A549 (cell line): ENCODE measurements at regions not wholly inside any gene's neighbourhood (a gene's known extent, or its start where the extent isn't known, plus 50 kb on each side); places are given as distances from the start of the nearest gene placed in this dataset.

Experiments
- ATAC-seq, 2 experiments: fragments of 200-7000 bp in 1 of 2; fragments of >200 bp in 1 of 2; cut with Nextera tagmentation in 1 of 2; cut with Tn5 transposase in 1 of 2; 3 replicates each; pipeline versions ENCODE4 v1.8.0 to v1.9.1; 2018 to 2020; ENCODE audit warnings: mild to moderate bottlenecking in 1 of 2, moderate library complexity in 1 of 2
- CTCF ChIA-PET: fragments of 300-600 bp; sonication (Branson Sonifier 250); formaldehyde crosslinking; extraction: SDS; loops from one replicate; lab custom pipeline; 2021; ENCODE audit warnings: antibody characterized with exemption, inconsistent platforms; lab: Yijun Ruan, JAX
- POLR2A ChIA-PET: fragments of 350-600 bp; formaldehyde crosslinking; extraction: SDS; loops from one replicate; lab custom pipeline; 2021; ENCODE audit warnings: antibody characterized with exemption, inconsistent platforms; lab: Yijun Ruan, JAX
- DNase-seq, 2 experiments: peaks; one replicate each; pipeline versions ENCODE4 v3.0.0 to v3.0.0-alpha.2; 2011 to 2016; ENCODE audit warnings: low read depth in 1 of 2, low spot score in 1 of 2
- FAIRE-seq: peaks from 2 replicates; lab custom pipeline; 2011; peaks lifted over from hg19 to GRCh38; lab: Jason Lieb, UNC
- H3K27ac ChIP-seq, 2 experiments: fragments of >200 bp; sonication (Bioruptor Twin); formaldehyde crosslinking; 3 replicates each; pipeline ENCODE4 v1.5.1; 2016 to 2017
- H3K4me1 ChIP-seq: fragments of >200 bp; sonication (Bioruptor Twin); formaldehyde crosslinking; 3 replicates; pipeline ENCODE4 v1.6.1; 2016
- H3K4me2 ChIP-seq: fragments of >200 bp; sonication (Bioruptor Twin); formaldehyde crosslinking; 3 replicates; pipeline ENCODE4 v1.6.1; 2016
- H3K4me3 ChIP-seq: fragments of >200 bp; sonication (Bioruptor Twin); formaldehyde crosslinking; 3 replicates; pipeline ENCODE4 v1.5.1; 2016
- H3K9me3 ChIP-seq: fragments of >200 bp; sonication (Bioruptor Twin); formaldehyde crosslinking; 3 replicates; pipeline ENCODE4 v1.6.1; 2016
- BCL3 ChIP-seq: fragments of >200 bp; sonication (Bioruptor Twin); formaldehyde crosslinking; IDR thresholded peaks from 3 replicates; pipeline ENCODE4 v1.6.1; 2016
- CBX8 ChIP-seq: fragments of 200-600 bp; sonication (generic); IDR thresholded peaks from 2 replicates; pipeline ENCODE4 v1.6.1; 2016
- CHD2 ChIP-seq: fragments of 150-350 bp; IDR thresholded peaks from 2 replicates; pipeline ENCODE4 v1.6.1; 2014; ENCODE audit warnings: low read length; ENCODE audit not compliant: partially characterized antibody
- ELK1 ChIP-seq: fragments of 150-350 bp; IDR thresholded peaks from 2 replicates; pipeline ENCODE4 v1.6.1; 2014; ENCODE audit warnings: low read depth, mild to moderate bottlenecking, low read length
- ESRRA ChIP-seq: fragments of 150-350 bp; IDR thresholded peaks from 2 replicates; pipeline ENCODE4 v1.6.1; 2014; ENCODE audit warnings: mild to moderate bottlenecking, low read length, borderline replicate concordance
- GATA3 ChIP-seq: IDR thresholded peaks from 2 replicates; pipeline ENCODE4 v1.6.1; 2012; ENCODE audit warnings: borderline replicate concordance
- HDAC2 ChIP-seq: fragments of 200-600 bp; sonication (generic); IDR thresholded peaks from 2 replicates; pipeline ENCODE4 v1.6.1; 2016
- HEYL ChIP-seq: fragments of 250-450 bp; sonication (Bioruptor Pico); IDR thresholded peaks from 2 replicates; pipeline ENCODE4 v1.8.0; 2021; ENCODE audit warnings: mild to moderate bottlenecking, moderate library complexity
- HOXB13 ChIP-seq: fragments of 250-450 bp; sonication (Bioruptor Pico); IDR thresholded peaks from 2 replicates; pipeline ENCODE4 v1.5.0; 2020; ENCODE audit warnings: low read depth, mild to moderate bottlenecking, moderate library complexity
- HOXB5 ChIP-seq: fragments of 250-450 bp; sonication (Bioruptor Pico); IDR thresholded peaks from 2 replicates; pipeline ENCODE4 v1.5.0; 2020; ENCODE audit warnings: mild to moderate bottlenecking, moderate library complexity
- JUN ChIP-seq, 2 experiments: fragments of >200 bp; sonication (Bioruptor Twin); formaldehyde crosslinking; IDR thresholded peaks; 2 replicates in 1 of 2; 3 replicates in 1 of 2; pipeline ENCODE4 v1.6.1; 2016 to 2017
- KDM1A ChIP-seq: fragments of 200-600 bp; sonication (generic); IDR thresholded peaks from 2 replicates; pipeline ENCODE4 v1.6.1; 2016; ENCODE audit warnings: low read depth, mild to moderate bottlenecking
- KDM5A ChIP-seq: fragments of 200-600 bp; sonication (generic); IDR thresholded peaks from 2 replicates; pipeline ENCODE4 v1.6.1; 2016; ENCODE audit warnings: antibody characterized with exemption, mild to moderate bottlenecking
- MAX ChIP-seq: IDR thresholded peaks from 2 replicates; pipeline ENCODE4 v1.6.1; 2012
- MAZ ChIP-seq: fragments of 150-350 bp; IDR thresholded peaks from 2 replicates; pipeline ENCODE4 v1.6.1; 2014; ENCODE audit warnings: antibody characterized with exemption, low read depth, low read length, borderline replicate concordance
- NFE2L2 ChIP-seq: fragments of 150-350 bp; conservative IDR thresholded peaks from 2 replicates; pipeline ENCODE4 v1.6.1; 2014; ENCODE audit warnings: low read length
- PHF8 ChIP-seq: fragments of 200-600 bp; sonication (generic); IDR thresholded peaks from 2 replicates; pipeline ENCODE4 v1.6.1; 2016; ENCODE audit warnings: low read depth, mild to moderate bottlenecking, antibody characterized with exemption, moderate library complexity, borderline replicate concordance
- POLR2A ChIP-seq: IDR thresholded peaks from 2 replicates; pipeline ENCODE4 v1.6.1; 2012; ENCODE audit warnings: mild to moderate bottlenecking, low read length
- RAD21 ChIP-seq, 2 experiments: fragments of >200 bp in 1 of 2; sonication (Bioruptor Twin) in 1 of 2; formaldehyde crosslinking in 1 of 2; IDR thresholded peaks in 1 of 2; conservative IDR thresholded peaks in 1 of 2; 2 replicates in 1 of 2; 3 replicates in 1 of 2; pipeline ENCODE4 v1.6.1; 2012 to 2018; ENCODE audit warnings: inconsistent platforms in 1 of 2
- RFX5 ChIP-seq: fragments of 450-650 bp; IDR thresholded peaks from 2 replicates; pipeline ENCODE4 v1.7.1; 2014; ENCODE audit warnings: antibody characterized with exemption, mild to moderate bottlenecking, moderate library complexity
- RNF2 ChIP-seq: fragments of 200-600 bp; sonication (generic); IDR thresholded peaks from 2 replicates; pipeline ENCODE4 v1.6.1; 2016; ENCODE audit warnings: low read depth, mild to moderate bottlenecking, antibody characterized with exemption, moderate library complexity, borderline replicate concordance
- SMC3 ChIP-seq: fragments of >200 bp; sonication (Bioruptor Twin); formaldehyde crosslinking; IDR thresholded peaks from 3 replicates; pipeline ENCODE4 v1.6.1; 2018; ENCODE audit warnings: inconsistent platforms
- USF2 ChIP-seq: fragments of 450-650 bp; IDR thresholded peaks from 2 replicates; pipeline ENCODE4 v1.6.1; 2014; ENCODE audit warnings: antibody characterized with exemption
- ZFP36 ChIP-seq: fragments of 450-650 bp; IDR thresholded peaks from 2 replicates; pipeline ENCODE4 v1.6.1; 2014; ENCODE audit warnings: borderline replicate concordance; ENCODE audit not compliant: partially characterized antibody
- WGBS: methylation state at CpG from one replicate; pipeline ENCODE4 v1.1.6; 2017; ENCODE audit errors: missing lambda C conversion rate; 5-methylcytosine and 5-hydroxymethylcytosine counted together
- TF ChIP-seq, protein P1 (sequence below): IDR thresholded peaks from 2 replicates; pipeline ENCODE4 v1.6.1; 2012; ENCODE audit warnings: low read depth, borderline replicate concordance
- TF ChIP-seq, protein P2 (sequence below): fragments of 250-450 bp; sonication (Bioruptor Pico); IDR thresholded peaks from 2 replicates; pipeline ENCODE4 v1.5.0; 2020; ENCODE audit warnings: low read depth, mild to moderate bottlenecking, moderate library complexity

DNA sequence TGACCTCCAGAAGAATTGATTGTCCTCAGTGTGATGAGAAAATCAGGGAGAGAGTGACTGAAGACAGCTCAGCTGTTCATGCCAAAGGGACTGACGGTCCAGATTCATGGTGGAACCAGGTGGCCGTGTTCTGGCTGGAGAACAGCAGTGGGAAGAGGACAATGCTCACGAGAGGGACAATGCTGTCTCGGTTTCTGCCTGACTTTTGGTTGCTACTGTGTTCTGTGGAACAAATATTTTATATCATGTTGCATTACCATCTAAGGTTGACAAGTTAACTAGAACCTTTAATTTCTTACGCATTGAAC is 58.0 kb upstream of the ULK4 start:
- ChIA-PET CTCF (interaction anchor here (1.8 to 2.4 kb wide), 3 partner anchors 9 to 80 kb away, joined by 3 to 12 read pairs (median 10); no protein-coding TSS in a partner anchor), POLR2A (interaction anchor here (0.6 kb wide), 1 partner anchor 58 kb away, joined by 4 read pairs; the partner anchor contains the start of gene ULK4)
- ATAC-seq (no peak), DNase-seq (no peak), FAIRE-seq (no peak)
- H3K4me1 ChIP-seq = peaks cover 54% of the 10 kb centered on the region
- H3K27ac ChIP-seq = peak overlapping the region in 1 of 2 experiments; percentile 68; a peak in 2 of 6 replicates
- WGBS = 93% methylated on average over 5 of the region's 5 CpGs
- no peak overlapping the region for H3K4me3 ChIP-seq
- no peaks in the 10 kb centered on the region for H3K9me3 ChIP-seq
- H3K4me2 ChIP-seq = peak overlapping the region; percentile 70
- TF ChIP-seq MAX (no peak), ESRRA (no peak), PHF8 (no peak), RFX5 (no peak), RAD21 (conservative IDR thresholded peaks at IDR 0.05 in 1 of 2, IDR thresholded peaks at IDR 0.05 in 1 of 2) (no peak), HDAC2 (no peak), KDM5A (no peak), BCL3 (no peak), HOXB13 (CRISPR knock-in tag) (no peak), POLR2A (no peak), CHD2 (no peak), ELK1 (no peak)
- TF ChIP-seq, protein P1, sequence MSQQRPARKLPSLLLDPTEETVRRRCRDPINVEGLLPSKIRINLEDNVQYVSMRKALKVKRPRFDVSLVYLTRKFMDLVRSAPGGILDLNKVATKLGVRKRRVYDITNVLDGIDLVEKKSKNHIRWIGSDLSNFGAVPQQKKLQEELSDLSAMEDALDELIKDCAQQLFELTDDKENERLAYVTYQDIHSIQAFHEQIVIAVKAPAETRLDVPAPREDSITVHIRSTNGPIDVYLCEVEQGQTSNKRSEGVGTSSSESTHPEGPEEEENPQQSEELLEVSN = no peak
- TF ChIP-seq, all 56 proteins: peak for 0

DNA sequence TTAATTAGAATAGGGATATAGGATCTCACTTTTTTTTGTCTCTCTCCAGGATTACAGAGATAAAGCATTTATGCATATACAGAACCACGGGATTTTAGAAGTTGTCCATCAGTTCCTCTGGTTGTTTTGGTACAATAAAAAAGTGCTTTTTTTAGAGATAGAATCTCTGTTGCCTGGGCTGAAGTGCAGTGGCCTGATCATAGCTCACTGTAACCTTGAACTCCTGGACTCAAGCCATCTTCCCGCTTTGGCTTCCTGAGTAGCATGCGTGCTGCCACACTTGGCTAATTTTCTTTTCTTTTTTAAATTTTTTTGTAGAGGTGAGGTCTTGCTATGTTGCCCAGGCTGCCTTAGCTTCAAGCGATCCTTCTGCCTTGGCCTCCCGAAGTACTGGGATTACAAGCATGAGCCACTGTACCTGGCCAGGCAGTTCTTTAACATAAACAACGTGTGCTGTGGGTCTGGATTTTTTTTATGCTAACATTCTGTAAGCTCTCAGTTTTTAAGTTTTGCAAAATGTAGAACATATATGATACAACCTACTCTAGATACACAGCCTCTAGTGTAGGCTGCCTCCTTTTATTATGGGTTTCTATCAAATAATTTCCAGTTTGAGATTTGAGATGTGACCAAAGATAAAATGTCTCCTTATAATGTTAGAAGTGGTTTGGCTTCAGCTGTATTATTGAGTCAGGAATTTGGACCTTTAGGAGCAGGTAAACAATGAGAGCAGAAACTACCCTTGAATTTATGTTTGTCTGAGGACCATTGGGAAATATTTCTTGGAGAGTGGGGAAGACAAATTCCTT is 57.4 kb upstream of the ULK4 start:
- Histone ChIP-seq H3K27ac (0 out of 6 replicates have a peak overlapping the region, but pooled peaks of 1 of the 2 experiments have one; percentile 68), H3K4me1 (peaks cover 53% of the 10 kb centered on the region), H3K4me3 (no peak overlapping the region), H3K4me2 (peak overlapping the region; percentile 70), H3K9me3 (no peaks in the 10 kb centered on the region)
- ChIA-PET POLR2A (no interaction called here), CTCF (interaction anchor here (1.8 to 2.4 kb wide), 2 partner anchors 8 to 80 kb away, joined by 3 to 10 read pairs; no protein-coding TSS in a partner anchor)
- TF ChIP-seq JUN (IDR thresholded peaks at IDR 0.05) = no peak
- no peak for TF ChIP-seq HEYL
- TF ChIP-seq SMC3 = no peak
- TF ChIP-seq MAZ = no peak
- TF ChIP-seq BCL3 = no peak
- TF ChIP-seq PHF8 = no peak
- TF ChIP-seq RAD21 (conservative IDR thresholded peaks at IDR 0.05 in 1 of 2, IDR thresholded peaks at IDR 0.05 in 1 of 2) = no peak
- no peak for TF ChIP-seq ZFP36
- TF ChIP-seq CBX8 = no peak
- no peak for TF ChIP-seq HOXB5 (CRISPR knock-in tag)
- TF ChIP-seq, protein P1 = no peak
- no peak for TF ChIP-seq KDM5A
- TF ChIP-seq RNF2 = no peak
- TF ChIP-seq KDM1A = no peak
- TF ChIP-seq NFE2L2 = no peak
- TF ChIP-seq, protein P2, sequence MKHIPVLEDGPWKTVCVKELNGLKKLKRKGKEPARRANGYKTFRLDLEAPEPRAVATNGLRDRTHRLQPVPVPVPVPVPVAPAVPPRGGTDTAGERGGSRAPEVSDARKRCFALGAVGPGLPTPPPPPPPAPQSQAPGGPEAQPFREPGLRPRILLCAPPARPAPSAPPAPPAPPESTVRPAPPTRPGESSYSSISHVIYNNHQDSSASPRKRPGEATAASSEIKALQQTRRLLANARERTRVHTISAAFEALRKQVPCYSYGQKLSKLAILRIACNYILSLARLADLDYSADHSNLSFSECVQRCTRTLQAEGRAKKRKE (CRISPR knock-in tag) = no peak
- TF ChIP-seq GATA3 = no peak
- no peak for TF ChIP-seq USF2
- FAIRE-seq = no peak
- 85% methylated on average over 6 of the region's 6 CpGs for WGBS
- ATAC-seq = no peak
- DNase-seq = no peak
